LNCaP clone FGC (cell line): ENCODE measurements at regions not wholly inside any gene's neighbourhood (a gene's known extent, or its start where the extent isn't known, plus 50 kb on each side); places are given as distances from the start of the nearest gene placed in this dataset.

ENCODE experiments used
- DNase-seq: peaks from one replicate; pipeline ENCODE4 v3.0.0-alpha.2; 2011; ENCODE audit warnings: low read depth
- H3K4me3 ChIP-seq: 2 replicates; pipeline ENCODE4 v1.5.1; 2011; ENCODE audit warnings: mild to moderate bottlenecking, low read depth, low read length, control low read depth
- TF ChIP-seq, protein P1 (sequence below): IDR thresholded peaks from 2 replicates; pipeline ENCODE4 v1.5.1; 2012; ENCODE audit warnings: mild to moderate bottlenecking; ENCODE audit not compliant: control insufficient read depth, insufficient read depth; ENCODE audit errors: extremely low read depth

DNA sequence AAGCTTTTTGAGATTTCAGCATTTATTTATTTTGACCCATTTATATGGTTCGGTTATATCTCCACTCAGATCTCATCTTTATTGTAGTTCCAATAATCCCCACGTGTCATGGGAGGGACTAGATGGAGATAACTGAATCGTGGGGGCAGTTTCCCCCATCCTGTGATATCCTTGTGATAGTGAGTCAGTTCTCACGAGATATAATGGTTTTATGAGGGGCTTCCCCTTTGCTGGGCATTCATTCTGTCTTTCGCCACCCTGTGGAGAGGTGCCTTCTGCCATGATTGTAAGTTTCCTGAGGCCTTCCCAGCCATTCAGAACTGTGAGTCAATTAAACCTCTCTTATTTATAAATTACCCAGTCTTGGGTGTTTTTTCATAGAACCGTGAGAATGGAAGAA is 96.5 kb upstream of the PCSK1 start:
- H3K4me3 ChIP-seq, result no peak overlapping the region
- TF ChIP-seq, protein P1, sequence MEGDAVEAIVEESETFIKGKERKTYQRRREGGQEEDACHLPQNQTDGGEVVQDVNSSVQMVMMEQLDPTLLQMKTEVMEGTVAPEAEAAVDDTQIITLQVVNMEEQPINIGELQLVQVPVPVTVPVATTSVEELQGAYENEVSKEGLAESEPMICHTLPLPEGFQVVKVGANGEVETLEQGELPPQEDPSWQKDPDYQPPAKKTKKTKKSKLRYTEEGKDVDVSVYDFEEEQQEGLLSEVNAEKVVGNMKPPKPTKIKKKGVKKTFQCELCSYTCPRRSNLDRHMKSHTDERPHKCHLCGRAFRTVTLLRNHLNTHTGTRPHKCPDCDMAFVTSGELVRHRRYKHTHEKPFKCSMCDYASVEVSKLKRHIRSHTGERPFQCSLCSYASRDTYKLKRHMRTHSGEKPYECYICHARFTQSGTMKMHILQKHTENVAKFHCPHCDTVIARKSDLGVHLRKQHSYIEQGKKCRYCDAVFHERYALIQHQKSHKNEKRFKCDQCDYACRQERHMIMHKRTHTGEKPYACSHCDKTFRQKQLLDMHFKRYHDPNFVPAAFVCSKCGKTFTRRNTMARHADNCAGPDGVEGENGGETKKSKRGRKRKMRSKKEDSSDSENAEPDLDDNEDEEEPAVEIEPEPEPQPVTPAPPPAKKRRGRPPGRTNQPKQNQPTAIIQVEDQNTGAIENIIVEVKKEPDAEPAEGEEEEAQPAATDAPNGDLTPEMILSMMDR, result no peak
- no peak for DNase-seq

DNA sequence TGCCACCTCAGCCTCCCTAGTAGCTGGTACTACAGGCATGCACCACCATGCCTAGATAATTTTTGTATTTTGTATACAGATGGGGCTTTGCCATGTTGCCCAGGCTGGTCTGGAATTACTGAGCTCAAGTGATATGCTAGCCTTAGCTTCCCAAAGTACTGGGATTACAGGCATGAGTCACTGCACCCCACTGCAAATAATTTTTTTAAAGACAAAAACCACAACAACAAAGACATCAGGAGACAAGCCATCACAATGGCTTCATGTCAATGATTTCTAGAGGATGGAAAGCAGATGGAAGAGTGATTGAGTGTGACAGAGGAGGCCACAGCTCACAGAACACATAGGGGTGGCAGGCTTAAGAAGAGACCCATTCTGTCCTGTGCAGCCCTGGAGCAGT is 97.9 kb upstream of the PCSK1 start:
- TF ChIP-seq, protein P1, result no peak
- DNase-seq, result no peak
- no peak overlapping the region for H3K4me3 ChIP-seq

DNA sequence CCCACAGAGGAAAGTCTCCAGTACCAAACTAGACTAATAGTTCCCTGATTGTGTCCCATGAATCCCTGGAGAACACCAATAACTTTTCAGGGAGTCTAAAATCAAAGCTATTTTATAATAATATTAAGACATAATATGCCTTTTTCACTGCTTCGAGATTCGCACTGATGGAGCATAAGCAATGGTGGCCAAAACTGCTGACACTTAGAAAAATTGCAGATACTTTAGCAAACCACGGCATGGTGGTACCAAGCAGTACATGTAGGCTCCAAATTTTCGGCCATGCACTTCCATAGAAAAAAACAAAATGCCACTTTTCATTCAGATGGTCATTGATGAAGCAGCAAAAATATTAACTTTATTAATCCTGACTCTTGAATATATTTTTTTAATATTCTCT is 100.3 kb upstream of the PCSK1 start:
- H3K4me3 ChIP-seq, result no peak overlapping the region
- no peak for DNase-seq
- TF ChIP-seq, protein P1, result no peak

DNA sequence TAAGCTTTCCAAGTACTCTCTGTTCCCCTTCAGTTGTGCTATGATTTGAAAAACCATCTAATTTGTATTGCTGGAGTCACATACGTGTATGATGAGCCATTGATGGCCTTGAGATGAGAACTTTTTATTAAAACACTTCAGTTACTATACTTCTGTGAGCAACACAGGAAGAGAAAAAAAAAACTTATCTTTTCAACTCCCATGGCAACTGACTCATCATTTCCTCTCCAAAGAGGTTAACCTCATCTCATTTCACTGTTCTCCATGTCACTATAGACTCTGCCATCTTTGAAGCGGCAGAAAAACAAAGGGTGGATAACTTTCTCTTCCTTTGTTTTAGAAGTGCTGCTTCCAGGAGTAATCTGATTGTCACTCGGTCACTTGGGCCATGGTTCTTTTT is 104.3 kb upstream of the PCSK1 start:
- no peak for DNase-seq
- H3K4me3 ChIP-seq, result no peak overlapping the region
- TF ChIP-seq, protein P1, result no peak

DNA sequence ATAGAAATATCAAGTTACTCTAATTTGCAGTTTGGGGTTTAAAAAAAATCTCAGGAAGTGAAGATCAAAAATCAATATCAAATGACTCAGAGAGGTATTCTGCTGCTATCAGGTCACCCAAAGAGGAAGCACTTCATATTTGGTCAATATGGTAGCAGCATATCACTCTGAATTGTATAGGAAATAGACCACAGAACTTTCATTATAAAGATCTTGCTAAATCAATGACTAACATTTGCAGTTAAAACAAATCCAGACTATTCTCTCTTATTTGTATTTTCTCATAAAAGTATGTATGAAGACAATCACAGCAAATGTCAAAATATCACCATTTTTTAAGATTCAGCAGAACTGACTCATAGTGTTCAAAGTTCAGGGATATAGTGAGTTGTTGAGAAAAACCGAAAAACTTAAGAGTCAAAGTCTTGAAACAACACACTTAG is 105.8 kb upstream of the PCSK1 start:
- TF ChIP-seq, protein P1, result no peak
- no peak overlapping the region for H3K4me3 ChIP-seq
- DNase-seq, result no peak

DNA sequence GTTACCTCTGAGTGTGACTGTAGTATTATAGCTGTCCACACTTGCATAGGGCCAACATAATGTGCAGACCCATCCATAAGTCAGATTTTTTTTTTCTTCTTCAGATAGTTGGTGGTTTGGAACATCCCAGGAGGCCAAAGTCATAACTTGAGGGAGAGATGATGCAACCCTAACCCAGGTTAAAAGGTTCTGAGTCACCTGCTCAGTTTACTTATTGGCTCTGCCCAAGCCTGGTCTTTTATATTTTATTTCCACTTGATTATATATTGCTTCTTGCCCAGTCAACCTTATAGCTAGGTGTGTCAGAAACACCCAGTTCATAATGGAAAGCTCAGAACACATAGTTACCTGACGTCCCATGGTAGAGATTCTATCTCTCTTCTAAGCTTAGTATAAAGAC is 113.1 kb upstream of the PCSK1 start:
- no peak overlapping the region for H3K4me3 ChIP-seq
- TF ChIP-seq, protein P1, result no peak
- no peak for DNase-seq

DNA sequence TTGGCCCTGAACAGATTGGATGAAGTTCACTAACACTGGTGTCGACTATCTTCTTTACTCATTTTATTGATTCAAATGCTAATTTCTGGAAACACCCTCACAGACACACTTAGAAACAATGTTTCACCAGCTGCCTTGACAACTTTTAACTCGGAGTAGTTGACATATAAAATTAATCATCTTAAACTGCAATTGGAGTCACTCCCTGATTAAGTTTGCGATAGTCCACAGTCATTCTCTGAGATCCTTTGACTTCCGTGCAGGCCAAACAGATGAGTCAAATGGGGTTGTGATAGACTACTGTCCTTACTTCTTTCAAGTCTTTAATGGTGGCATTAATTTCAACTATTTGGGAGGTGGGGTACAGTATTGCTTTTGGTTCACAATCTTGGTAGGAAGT is 114.4 kb upstream of the PCSK1 start:
- DNase-seq, result no peak
- TF ChIP-seq, protein P1, result no peak

More for the DNA sequence above, 114.4 kb upstream of the PCSK1 start:
- H3K4me3 ChIP-seq, result no peak overlapping the region
